ENCODE measurements at regions not wholly inside any gene's neighbourhood (a gene's known extent, or its start where the extent isn't known, plus 50 kb on each side); places are given as distances from the start of the nearest gene placed in this dataset.
A peak's percentile ranks its signal among the peaks of the same experiment; 100 is the strongest.

DNA sequence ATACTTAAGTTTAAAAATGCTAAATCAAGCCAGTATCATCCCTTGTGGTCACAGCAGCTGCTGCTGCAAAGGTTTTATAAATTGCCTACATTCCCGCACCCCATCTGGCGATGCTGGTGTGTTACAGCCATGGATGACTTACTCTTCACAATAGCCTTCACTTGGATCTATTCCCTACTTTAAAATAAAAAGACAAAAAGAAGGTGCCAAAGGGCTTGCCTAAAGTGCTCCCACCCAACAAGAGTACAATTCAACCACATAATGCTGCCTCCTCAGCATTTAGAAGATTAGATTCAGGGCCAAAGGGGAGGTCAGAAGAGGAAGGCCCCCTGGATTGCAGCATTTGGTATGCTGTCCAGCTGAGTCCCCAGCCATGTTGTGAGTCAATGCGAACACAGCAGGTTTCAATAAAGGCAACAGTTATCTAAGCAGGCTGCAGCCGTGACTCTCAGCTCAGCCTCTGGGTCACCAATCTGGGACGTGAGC is 176.1 kb downstream of the DAD1 start:
- DNase-seq = no peak

DNA sequence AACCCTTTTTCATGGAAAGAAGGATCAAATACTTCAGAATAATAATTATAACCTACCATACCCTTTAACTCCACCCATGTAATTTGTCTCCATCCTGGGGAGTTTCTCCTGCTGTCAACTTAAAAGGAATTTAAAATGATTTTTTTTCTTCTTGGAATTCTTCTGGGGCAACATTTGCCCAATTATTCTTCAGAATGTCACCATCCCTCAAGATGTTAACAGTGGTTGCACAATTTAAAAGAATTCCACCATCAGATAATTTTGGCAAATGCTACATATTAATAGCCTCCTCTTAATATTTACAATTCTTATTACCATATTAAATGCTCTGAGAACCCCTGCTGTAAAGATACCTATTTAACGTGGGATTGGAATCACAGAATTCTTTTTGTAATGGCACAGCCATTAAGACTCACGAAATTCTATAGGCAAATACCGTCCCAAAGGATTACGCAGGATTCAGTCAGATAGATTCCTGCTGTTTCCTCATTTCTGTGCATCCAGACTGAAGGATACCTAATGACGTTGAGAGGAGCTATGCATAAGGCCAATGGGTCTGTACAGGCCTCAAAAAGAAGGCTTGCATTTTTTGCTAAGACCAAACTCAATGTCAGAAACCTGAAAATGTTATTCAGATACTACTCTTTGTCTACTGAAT is 177.5 kb downstream of the DAD1 start:
- DNase-seq = no peak

DNA sequence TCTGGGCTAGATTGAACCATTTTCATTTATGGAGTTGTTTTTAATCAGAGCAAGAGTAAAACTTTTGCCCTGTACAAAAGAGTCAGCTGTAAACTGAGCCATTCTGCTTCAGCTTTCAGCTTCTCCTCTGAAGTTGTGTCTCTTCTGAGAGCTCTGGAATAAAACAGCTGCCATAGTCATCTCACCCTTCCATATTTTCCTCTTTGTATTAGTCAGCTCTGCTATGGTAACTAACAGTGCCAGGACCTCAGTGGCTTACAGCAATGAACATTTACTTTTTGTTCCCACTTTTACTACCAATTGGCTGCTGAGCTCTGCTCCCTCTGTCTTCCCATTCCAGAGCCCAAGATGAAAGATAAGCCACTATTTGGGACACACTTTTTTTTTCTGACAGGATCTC is 178.5 kb downstream of the DAD1 start:
- DNase-seq = no peak

DNA sequence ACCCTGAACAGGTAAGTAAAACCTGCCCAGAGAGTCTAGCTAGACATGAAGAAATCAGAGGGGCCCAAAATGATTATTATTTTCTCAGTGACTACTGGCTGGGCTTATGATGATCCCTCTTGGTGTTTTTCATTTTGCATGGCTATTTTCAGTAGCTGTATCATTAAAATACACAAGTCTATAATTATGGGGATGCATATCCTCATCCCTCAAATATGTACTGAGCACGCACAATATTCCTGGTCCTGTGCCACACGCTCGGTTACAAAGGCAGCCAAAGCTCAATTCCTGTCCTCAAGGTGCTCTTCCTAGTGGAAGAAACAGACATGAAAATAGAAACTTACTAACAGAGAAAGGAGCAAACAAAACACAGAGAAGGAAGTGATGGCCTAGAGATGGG is 180.0 kb downstream of the DAD1 start:
- DNase-seq = no peak

DNA sequence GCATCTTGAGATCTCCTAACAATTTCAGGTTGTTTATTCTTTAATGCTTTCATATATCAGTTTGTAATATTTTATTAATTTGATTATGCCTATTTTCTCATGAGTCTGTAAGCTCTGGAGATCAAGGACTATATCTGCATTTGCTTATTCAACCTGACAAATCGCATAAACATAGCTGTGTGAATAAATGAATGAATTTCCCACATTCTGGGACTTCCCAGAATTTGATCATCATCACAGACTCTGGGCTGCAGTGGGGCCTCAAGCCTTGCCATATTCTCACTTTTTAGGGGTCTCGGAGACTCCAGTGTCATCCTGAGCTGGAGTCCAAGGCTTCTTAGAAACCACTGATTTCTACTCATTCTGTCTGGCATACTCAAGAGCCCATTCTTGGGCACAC is 180.5 kb downstream of the DAD1 start:
- no peak for DNase-seq

DNA sequence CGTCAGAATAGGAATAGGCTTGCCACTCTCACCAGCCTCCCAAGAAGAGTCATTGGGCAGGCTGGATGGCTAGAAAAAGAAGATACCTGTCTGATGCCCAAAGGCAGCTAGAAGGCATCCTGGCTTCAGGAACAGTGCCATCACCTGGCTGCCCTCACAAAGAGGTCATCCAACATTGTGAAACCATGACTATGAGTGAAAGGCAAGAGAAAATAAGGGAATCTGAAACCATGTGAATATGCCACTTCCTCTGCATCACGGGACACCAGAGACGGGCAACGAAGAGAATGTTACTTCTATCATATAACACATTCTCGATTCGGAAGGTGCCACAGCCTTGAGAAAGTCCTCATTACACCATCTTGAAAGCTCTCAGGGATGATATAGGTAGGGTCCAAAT is 182.0 kb downstream of the DAD1 start:
- no peak for DNase-seq

DNA sequence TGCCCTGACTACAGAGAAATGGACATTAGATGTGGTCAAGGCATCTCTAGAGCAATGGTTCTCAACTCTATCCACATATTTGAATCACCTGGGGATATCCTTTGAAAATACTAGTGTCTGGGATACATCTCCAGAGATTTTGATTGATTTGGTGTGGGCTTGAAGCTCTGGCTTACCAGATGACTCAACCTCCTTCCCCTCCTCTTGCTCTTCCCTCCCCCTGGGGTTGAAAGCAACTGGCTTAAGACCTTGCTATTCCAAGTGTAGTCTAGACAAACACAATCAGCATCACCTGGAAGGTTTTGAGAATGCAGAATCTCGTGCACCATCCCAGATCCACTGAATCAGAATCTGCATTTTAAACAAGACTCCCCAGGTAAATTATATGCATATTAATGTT is 183.8 kb downstream of the DAD1 start:
- DNase-seq = no peak

DNA sequence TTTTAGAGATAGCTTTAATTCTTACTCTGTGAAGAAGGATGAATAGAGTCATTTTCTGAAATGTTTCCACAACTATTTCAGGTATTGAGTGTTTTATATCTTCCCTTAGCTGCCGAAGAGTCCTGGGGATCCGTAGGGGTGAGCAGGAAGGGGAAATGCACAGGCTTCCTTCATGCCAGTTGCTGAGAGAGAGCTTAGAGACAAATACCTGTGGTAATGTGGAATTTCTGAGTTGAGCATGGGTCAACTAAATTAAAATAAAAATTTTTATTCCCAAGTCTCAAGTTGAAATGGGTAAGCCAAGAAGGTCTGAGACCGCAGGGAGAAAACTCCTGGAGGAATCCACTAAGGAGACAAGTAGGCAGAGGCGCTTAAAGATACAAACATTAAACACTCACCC is 185.7 kb downstream of the DAD1 start:
- no peak for DNase-seq

DNA sequence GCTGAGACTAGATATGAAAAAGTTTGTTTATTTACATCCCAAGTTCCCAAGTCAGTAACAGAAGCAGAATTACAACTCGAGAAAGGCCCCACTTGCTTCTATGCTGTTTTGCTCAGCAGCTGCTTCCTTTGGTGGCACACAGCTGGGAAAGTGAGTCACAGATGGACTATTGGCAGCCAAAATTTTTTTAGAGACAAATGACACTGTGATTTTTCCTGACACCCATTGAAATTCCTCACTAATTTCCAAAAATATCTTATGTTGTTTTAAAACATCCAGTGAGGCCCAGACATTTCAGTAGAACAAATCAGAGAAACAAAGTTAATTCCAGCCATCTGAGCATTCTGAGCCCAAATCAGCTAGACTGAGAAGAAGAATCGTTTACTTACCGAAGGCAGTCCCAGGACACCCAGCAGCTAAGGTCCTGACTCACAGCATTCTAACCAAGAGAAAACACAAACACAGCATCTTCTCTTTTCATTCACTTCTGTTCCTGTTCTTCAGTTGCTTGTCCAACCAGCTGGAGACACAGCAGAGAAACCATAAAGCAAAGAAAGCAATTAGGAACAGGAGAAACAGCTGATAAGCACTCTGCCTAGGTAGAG is 188.3 kb downstream of the DAD1 start:
- no peak for DNase-seq

DNA sequence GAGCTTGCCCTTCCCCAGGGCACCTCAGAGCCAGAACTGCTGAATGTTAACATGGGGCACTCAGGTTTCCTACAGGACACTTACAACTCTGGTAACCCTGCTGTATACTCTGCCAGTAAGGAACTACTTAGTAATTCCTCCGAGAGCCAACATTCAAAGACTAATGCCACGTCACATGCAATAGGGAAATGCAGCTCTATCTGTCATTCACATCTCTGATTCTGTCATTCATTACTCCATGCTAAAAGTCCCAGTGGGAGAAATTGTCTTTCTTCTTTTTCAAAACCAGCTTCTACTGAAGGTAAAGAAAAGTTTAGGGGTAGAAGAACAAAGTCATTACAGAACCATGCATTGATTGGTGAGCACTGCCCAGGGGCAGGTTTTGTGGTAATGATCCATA is 189.2 kb downstream of the DAD1 start:
- DNase-seq = no peak

DNA sequence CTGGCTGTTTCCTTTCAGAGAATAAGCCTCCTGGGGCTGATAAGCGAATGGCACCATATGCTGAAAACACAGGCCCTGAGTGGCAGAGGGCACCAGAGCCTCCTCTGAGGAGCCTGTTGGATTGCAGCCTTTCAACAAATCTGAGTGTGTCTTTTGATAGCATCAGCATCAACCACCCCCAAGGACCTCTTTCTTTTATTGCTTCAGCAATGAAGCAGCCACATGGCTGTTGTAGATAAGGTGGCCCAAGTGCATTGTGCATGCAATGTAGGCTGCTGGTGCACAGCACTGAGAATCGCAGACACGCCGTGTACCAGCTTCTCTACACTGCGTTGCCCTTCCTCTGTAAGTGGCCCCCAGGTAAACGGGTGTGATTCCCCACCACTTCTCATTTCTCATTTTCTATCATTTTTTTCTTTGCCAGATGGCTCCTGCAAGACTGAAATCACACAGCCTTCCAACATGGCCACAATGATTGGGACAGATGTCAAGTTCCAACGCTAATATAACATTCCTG is 191.7 kb downstream of the DAD1 start:
- no peak for DNase-seq

DNA sequence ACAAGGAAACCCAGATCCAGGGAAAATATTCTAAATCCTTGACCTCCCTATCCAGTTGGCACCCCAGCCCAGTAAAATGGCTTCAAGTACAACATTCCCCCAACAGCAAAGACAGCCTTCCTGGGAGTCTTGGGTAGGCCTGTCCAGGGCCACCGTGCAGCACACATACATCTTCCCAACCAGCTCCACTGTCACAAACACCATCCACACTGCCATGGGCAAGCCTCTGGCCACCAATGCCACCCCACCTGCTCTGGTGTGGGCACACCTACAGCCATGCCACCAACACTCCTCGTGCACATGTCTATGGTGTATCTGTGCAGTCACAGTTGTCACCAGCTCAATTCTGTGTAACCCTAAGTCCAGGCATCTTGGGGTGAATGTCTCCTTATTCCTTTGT is 193.2 kb downstream of the DAD1 start:
- DNase-seq = no peak

DNA sequence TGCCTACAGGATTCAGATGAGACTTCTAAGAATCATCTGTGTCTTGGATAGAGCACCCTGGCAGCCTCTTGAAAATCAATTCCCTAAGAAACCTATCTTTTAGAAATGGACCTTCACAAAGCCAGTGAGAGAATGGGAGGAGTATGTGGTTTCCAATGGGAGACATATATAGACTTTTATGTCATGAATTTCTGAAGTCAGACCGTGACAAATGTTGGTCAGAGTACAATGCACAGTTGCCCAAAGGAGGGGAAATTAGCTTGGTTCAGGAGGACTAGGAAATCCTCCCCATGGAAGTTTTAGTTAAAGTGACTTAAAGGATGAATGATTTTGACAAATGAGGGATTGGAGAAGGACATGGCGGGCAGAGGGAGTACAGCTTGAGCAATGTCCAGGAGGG is 194.4 kb downstream of the DAD1 start:
- no peak for DNase-seq

DNA sequence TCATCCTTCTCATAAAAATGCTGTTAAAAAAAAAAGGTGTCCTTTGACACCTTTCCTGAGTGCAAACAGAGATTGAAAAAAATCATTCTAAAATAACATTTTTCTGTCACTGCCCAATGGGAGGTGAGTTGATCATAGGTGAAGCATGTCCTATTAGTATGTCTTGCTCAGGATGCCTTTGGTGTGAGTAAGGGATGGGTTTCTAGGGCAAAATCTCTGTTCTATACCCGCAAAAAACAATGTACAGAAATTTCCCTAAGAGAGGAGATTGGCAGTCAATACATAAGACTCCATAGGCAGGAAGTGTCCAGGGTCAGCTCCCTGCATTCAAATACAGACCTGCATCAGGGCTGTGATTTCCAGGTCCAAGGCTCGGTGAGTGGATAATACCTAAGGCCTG is 195.2 kb downstream of the DAD1 start:
- DNase-seq = no peak

DNA sequence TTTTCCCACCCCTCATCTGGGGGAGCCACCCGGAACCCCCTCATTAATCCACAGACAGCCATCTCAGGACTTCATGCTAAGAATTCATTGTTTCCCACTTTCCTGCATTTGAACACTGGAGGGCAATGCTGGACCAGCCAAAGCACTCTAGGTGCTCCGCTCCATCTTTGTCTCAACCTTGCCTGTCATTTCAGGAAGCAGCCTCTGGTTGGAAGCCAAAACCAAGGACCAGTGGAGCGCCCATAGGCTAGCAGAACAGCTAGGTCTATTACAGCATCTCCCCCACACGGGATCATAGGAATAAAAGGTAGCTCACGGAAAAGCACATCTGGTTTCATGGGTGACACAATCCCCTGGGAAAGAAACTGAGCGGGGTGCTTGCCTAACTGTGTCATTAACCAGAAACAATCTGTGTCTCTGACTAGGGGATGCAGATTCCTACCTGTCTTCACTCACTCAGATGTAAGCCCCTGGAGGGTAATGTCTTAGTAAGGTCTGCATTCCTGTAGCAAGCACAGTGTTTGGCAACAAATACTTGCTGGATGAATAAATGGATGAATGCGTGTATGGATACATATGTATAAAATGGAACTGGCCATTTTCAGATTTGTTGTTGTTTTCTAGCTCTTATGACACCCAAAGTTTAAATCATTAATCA is 197.0 kb downstream of the DAD1 start:
- DNase-seq = no peak

DNA sequence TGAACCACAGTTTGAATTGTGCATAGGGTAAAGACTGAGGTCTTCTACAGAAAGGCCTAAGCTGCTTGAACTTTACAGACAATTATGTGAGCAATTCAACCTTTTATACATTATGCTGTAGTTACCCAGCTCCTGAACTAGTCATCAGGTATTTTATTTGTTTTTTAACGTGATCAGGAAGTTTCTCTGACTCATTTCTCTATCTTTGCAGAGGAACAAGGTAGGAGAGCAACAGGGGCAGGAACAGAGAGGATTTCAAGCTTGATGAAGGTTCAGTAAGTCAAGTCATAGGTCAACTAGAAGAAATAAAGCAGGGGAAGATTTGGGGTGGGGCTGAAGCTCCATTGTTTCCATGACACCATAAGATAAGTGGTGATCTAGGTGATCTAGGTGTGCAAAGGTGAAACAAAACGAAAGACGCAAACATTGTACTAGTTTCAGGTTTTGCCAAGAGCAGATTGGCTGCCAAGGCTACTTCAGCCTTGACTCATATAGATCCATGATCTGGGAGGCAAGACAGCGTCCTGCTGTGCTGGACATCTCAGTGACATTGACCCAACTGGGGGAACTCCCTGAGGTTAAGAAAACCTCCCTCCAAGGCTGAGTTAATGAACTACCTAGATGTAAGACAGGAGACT is 198.1 kb downstream of the DAD1 start:
- DNase-seq = no peak

DNA sequence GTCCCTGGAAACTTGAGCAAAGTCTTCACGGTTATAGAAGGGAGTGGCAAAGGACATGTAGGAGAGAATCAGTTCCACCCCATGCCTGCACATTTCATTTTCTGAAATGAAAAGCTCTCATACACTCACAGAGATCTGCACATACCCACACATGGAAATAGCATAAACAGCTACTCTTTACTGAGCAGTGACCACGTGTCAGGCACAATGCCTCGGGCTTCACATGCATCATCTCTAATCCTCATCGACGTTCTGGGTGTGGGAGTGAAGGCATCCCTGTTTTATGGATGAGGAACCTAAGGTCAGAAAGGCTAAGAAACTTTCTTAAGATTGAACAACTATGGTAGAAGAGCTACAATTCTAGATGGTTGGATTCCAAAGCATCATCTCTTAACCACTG is 198.8 kb downstream of the DAD1 start:
- DNase-seq = no peak

DNA sequence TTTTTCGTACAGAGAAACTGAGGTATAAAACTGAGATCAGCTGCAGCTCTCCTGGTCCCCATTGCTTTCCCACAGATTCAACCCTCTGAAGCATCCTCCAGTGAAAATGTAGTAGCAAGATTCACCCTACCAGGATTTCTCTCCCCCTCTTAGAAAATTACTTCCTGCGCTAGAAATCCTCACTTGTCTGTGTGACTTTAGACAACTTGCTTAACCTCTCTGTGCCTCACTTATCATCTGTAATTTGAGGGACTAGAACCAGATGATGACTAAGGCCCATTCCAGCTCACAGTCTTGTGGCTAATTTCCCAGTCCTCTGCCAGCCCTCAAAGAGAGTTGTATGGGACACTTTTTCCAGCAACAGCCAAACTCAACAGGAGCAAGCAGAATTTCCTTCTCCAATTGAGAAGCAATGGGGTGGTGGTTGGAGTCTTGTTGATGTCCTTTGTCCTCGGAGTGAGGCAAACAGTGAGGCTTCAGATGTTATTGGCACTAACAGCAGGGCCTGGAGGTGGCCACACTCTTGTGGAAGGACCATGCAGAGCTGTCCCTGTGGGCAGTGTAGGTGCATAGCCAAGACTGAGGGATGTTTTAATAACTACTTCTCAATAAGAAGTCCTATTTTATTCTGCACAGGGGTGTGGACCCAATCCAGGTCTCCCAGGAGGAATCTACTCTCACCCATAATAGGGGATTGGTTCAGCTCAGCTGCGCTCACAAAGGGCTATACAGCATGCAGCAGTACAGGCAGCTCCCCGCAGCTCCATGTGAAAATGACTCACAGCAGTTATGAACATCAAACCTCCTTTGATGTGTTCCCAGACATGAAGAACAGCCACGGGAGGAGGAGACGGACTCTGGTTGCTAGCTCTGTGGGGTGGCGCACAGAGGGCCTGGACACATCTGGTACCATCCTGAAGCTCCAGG is 200.1 kb downstream of the DAD1 start:
- no peak for DNase-seq

DNA sequence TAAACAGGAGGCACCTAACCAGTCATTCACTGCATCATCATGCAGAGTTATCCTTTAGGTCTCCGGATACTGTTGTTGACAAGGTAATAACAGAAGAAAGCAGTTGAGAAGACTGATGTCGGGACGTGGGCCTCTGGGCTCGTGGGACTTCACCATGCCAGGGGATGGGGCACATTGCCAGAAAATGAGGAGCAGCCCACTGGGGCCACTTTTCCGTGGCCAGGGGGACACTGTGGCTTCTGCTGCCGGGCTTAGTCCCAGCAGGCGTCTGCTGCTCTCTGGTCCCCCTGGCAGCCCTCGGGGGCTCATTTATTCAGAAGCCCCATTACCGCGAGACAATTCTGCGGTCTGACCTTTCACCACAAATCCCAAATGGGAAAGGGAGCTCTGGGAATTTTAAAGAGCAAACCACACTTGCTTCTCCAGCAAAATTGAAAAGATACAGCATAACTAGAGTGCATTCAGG is 201.2 kb downstream of the DAD1 start:
- no peak for DNase-seq

DNA sequence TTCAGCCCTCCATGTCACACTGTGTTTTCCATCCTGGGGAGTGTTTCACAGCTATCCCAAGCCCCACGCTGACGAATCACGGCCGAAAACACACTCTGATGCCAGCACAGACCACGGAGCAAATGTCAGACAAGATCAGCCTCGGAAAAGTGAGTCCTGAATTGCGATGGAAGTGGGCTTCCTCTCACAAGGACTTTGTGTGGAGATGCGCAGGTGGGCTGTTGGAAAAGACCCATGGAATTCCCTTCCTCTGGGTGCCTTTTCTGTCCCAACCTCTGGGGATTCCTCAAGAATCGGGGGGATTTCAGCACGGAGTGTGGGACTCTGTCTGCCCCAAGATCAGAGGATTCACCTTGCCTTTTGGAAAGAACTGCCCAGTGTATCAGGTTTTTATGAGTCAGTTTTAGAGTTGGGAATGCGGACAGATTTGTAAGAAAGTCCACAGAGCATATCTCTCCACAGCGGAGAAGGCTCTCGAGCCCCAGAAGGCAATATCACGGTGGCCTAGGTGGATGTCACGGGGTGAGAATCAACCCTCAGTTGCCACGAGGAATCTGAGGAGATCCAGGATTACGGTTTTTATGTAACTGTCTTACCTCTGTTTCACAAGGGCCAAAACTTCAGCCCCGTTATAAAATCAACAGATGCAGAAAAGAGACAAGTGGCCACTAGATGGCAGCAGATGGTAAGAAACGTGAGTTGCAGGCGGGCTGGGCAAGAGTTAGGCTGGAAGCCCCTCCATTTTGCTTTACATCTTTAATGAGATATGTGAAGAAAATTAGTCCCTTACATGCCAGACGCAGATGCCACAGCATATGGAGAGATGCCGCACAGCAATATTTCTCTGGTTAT is 201.9 kb downstream of the DAD1 start:
- DNase-seq = peak; percentile 27

DNA sequence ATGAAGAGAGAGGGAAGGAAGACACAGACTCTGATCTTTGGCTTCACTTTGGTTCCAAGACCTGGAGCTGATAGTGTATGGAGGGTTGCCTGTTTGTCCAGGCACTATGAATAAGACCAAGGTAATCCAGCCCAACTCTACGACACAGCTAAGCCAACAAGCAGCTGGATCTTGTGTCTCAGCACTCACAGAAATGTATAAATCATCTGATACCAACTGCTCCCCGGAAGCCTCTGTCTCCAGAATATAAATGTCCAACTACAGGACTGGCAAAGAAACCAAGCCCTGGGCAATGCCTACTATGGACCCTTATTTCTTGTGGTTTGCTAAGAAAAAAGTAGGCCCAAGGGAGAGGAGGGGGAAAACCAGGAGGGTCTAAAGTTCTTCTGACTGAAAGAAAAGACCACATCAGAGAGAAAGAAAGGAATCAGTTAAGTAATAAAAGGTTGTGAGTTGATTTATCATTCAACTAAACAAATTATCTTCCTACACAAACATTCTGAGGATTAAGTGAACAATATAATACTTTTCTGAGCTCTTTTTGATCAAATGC is 204.0 kb downstream of the DAD1 start:
- no peak for DNase-seq

All from NCI-H2029 treated with DMSO at 0.1 percent for 48 hours (cell line).